IMR-90 (cell line): ENCODE measurements at regions not wholly inside any gene's neighbourhood (a gene's known extent, or its start where the extent isn't known, plus 50 kb on each side); places are given as distances from the start of the nearest gene placed in this dataset.

ENCODE experiments used
- ATAC-seq: fragments of 200-7000 bp; cut with Tn5 transposase; 2 replicates; pipeline ENCODE4 v1.9.1; 2020; ENCODE audit warnings: low read depth, mild to moderate bottlenecking, moderate library complexity
- BruUV-seq: library from RNA; stranded (reverse); fragments of 400-500 nt; replicated peaks from 2 replicates; lab custom pipeline; 2021; lab: Mats Ljungman, UMichigan
- CTCF ChIA-PET: fragments of 300-600 bp; formaldehyde crosslinking; extraction: SDS; loops from one replicate; lab custom pipeline; 2021; ENCODE audit warnings: antibody characterized with exemption; lab: Yijun Ruan, JAX
- POLR2A ChIA-PET: fragments of 300-600 bp; sonication (Branson Sonifier 250); formaldehyde crosslinking; loops from one replicate; lab custom pipeline; 2022; ENCODE audit warnings: antibody characterized with exemption; ENCODE audit not compliant: unreplicated experiment; lab: Charles Lee
- DNase-seq: peaks from one replicate; pipeline ENCODE4 v3.0.0; 2013
- H2AFZ ChIP-seq: replicated peaks from 2 replicates; pipeline ENCODE3; 2013; ENCODE audit warnings: low read length, mild to moderate bottlenecking; ENCODE audit not compliant: poor library complexity
- H2AK5ac ChIP-seq: 2 replicates; pipeline ENCODE4 v1.6.1; 2013; ENCODE audit warnings: low read depth, low read length, inconsistent platforms
- H2AK9ac ChIP-seq: replicated peaks from 2 replicates; pipeline ENCODE3; 2013; ENCODE audit warnings: mild to moderate bottlenecking, low read depth, low read length, moderate library complexity; ENCODE audit not compliant: poor library complexity
- H2BK120ac ChIP-seq: 2 replicates; pipeline ENCODE4 v1.6.1; 2013; ENCODE audit warnings: low read depth, low read length, inconsistent platforms
- H2BK15ac ChIP-seq: 3 replicates; pipeline ENCODE4 v1.6.1; 2013; ENCODE audit warnings: low read depth, low read length, inconsistent platforms
- H2BK20ac ChIP-seq: 2 replicates; pipeline ENCODE4 v1.6.1; 2013; ENCODE audit warnings: low read depth, mild to moderate bottlenecking, inconsistent platforms, low read length, moderate library complexity
- H2BK5ac ChIP-seq: 2 replicates; pipeline ENCODE4 v1.6.1; 2013; ENCODE audit warnings: mild to moderate bottlenecking, low read depth, low read length, inconsistent platforms; ENCODE audit not compliant: poor library complexity, severe bottlenecking
- H3K14ac ChIP-seq: replicated peaks from 2 replicates; pipeline ENCODE4 v1.6.1; 2013; ENCODE audit warnings: low read depth, low read length, inconsistent platforms
- H3K18ac ChIP-seq: 2 replicates; pipeline ENCODE4 v1.6.1; 2013; ENCODE audit warnings: low read depth, low read length, control low read depth
- H3K23ac ChIP-seq: 2 replicates; pipeline ENCODE4 v1.6.1; 2013; ENCODE audit warnings: low read depth, low read length, inconsistent platforms
- H3K27ac ChIP-seq: 2 replicates; pipeline ENCODE4 v1.5.1; 2013; ENCODE audit warnings: mild to moderate bottlenecking, control low read depth, low read length; ENCODE audit not compliant: insufficient read depth
- H3K27me3 ChIP-seq: 2 replicates; pipeline ENCODE4 v1.6.1; 2013; ENCODE audit warnings: low read length; ENCODE audit not compliant: control insufficient read depth, insufficient read depth
- H3K36me3 ChIP-seq: 2 replicates; pipeline ENCODE4 v1.6.1; 2013; ENCODE audit warnings: low read length, mixed read lengths; ENCODE audit not compliant: control insufficient read depth, insufficient read depth
- H3K4ac ChIP-seq: 2 replicates; pipeline ENCODE4 v1.6.1; 2013; ENCODE audit warnings: low read depth, low read length, inconsistent platforms
- H3K4me1 ChIP-seq: 2 replicates; pipeline ENCODE4 v1.6.1; 2013; ENCODE audit warnings: low read length, mixed read lengths; ENCODE audit not compliant: control insufficient read depth, insufficient read depth
- H3K4me2 ChIP-seq: 2 replicates; pipeline ENCODE4 v1.6.1; 2013; ENCODE audit warnings: low read depth, mild to moderate bottlenecking, control low read depth, low read length, moderate library complexity
- H3K4me3 ChIP-seq: 2 replicates; pipeline ENCODE4 v1.5.1; 2013; ENCODE audit warnings: low read depth, mild to moderate bottlenecking, control low read depth, low read length, moderate library complexity; ENCODE audit not compliant: insufficient read depth
- H3K56ac ChIP-seq: 2 replicates; pipeline ENCODE4 v1.6.1; 2013; ENCODE audit warnings: low read length, inconsistent platforms; ENCODE audit not compliant: insufficient read depth; ENCODE audit errors: extremely low read depth
- H3K79me1 ChIP-seq, 2 experiments: 2 replicates each; pipeline ENCODE4 v1.6.1; 2013; ENCODE audit warnings: low read length in 2 of 2, inconsistent platforms in 1 of 2, low read depth in 1 of 2
- H3K9ac ChIP-seq: 2 replicates; pipeline ENCODE4 v1.6.1; 2013; ENCODE audit warnings: low read depth, low read length, control low read depth
- H3K9me1 ChIP-seq: 2 replicates; pipeline ENCODE4 v1.6.1; 2013; ENCODE audit warnings: low read length, inconsistent platforms; ENCODE audit not compliant: insufficient read depth
- H3K9me3 ChIP-seq: 2 replicates; pipeline ENCODE4 v1.6.1; 2013; ENCODE audit warnings: low read length; ENCODE audit not compliant: control insufficient read depth, insufficient read depth
- H4K20me1 ChIP-seq: 2 replicates; pipeline ENCODE4 v1.6.1; 2013; ENCODE audit warnings: low read length, inconsistent platforms; ENCODE audit not compliant: insufficient read depth
- H4K5ac ChIP-seq: 2 replicates; pipeline ENCODE4 v1.6.1; 2013; ENCODE audit warnings: mild to moderate bottlenecking, low read depth, low read length, control low read depth
- H4K8ac ChIP-seq, 2 experiments: 2 replicates each; pipeline ENCODE4 v1.6.1; 2013; ENCODE audit warnings: low read depth in 2 of 2, low read length in 2 of 2, control low read depth in 1 of 2, inconsistent platforms in 1 of 2
- H4K91ac ChIP-seq: 2 replicates; pipeline ENCODE4 v1.6.1; 2013; ENCODE audit warnings: low read depth, low read length, inconsistent platforms; ENCODE audit not compliant: insufficient read depth
- BHLHE40 ChIP-seq: fragments of 150-350 bp; IDR thresholded peaks from 2 replicates; pipeline ENCODE4 v1.6.1; 2016; ENCODE audit warnings: mild to moderate bottlenecking, low read depth, low read length
- CTCF ChIP-seq: conservative IDR thresholded peaks from 2 replicates; pipeline ENCODE4 v1.5.1; 2012; ENCODE audit warnings: mild to moderate bottlenecking, low read depth, low read length, improper control_type of control experiment
- MXI1 ChIP-seq: IDR thresholded peaks from 2 replicates; pipeline ENCODE4 v1.6.1; 2012; ENCODE audit warnings: low read depth, mild to moderate bottlenecking, low read length, moderate library complexity, borderline replicate concordance
- NFE2L2 ChIP-seq: fragments of 150-350 bp; IDR thresholded peaks from 2 replicates; pipeline ENCODE4 v1.6.1; 2016; ENCODE audit warnings: low read depth, mild to moderate bottlenecking, low read length
- RAD21 ChIP-seq: IDR thresholded peaks from 2 replicates; pipeline ENCODE4 v1.6.1; 2012; ENCODE audit warnings: low read length, improper control_type of control experiment
- RFX5 ChIP-seq: IDR thresholded peaks from 2 replicates; pipeline ENCODE4 v1.8.0; 2012; ENCODE audit warnings: low read depth, mild to moderate bottlenecking, low read length, moderate library complexity
- SMC3 ChIP-seq: fragments of 150-350 bp; IDR thresholded peaks from 2 replicates; pipeline ENCODE4 v1.6.1; 2016; ENCODE audit warnings: low read depth, mild to moderate bottlenecking, antibody characterized with exemption, low read length, moderate library complexity
- WGBS, 2 experiments: methylation state at CpG; one replicate each; pipeline versions ENCODE4 v1.1.5 to v1.1.7; 2013; ENCODE audit warnings: missing lambda C conversion rate in 2 of 2; ENCODE audit not compliant: insufficient read length in 1 of 2; ENCODE audit errors: extremely low coverage in 2 of 2; 5-methylcytosine and 5-hydroxymethylcytosine counted together
- dilution Hi-C: fragments of 300-500 bp; cut with HindIII; formaldehyde crosslinking; loops from one replicate; pipeline ENCODE4 v1.14.3; 2018; ENCODE audit warnings: low sequenced_read_pairs; ENCODE audit not compliant: unreplicated experiment
- in situ Hi-C: fragments of 300-500 bp; cut with MboI; formaldehyde crosslinking; loops from 3 replicates; pipeline ENCODE4 v1.14.3; 2019; ENCODE audit warnings: low sequenced_read_pairs, inconsistent platforms, mixed read lengths
- intact Hi-C: fragments of 100-400 bp; cut with micrococcal nuclease; formaldehyde crosslinking; loops from 2 replicates; pipeline ENCODE4 v1.10.0; 2022
- TF ChIP-seq, protein P1 (sequence below): fragments of 150-350 bp; IDR thresholded peaks from 2 replicates; pipeline ENCODE4 v1.6.1; 2017; ENCODE audit warnings: mild to moderate bottlenecking, antibody characterized with exemption, low read length, low read depth
- TF ChIP-seq, protein P2 (sequence below): fragments of 150-350 bp; IDR thresholded peaks from 2 replicates; pipeline ENCODE4 v1.6.1; 2016; ENCODE audit warnings: low read depth, mild to moderate bottlenecking, low read length, moderate library complexity, borderline replicate concordance

DNA sequence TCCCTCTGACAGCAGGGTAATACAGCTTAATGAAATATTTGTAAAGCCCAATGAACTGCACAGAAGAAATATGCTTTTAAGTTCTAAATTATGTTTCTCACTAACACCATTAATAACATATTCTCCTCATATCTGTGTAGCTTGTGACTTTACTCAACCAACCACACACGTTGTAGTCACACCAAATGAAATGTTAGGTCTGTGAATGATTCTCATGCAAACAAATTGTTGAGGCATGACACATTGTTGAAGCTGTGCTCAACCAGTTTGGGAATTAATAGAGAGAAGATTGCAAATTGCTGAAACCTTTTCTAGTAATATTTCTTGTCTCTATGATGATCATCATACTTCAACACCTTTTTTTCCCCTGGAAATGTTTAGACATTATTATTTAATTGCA, 645.9 kb downstream of the PCDH7 start:
- Histone ChIP-seq H4K8ac (no peak overlapping the region), H3K9me1 (no peaks in the 10 kb centered on the region), H3K79me1 (no peaks in the 10 kb centered on the region), H2AK5ac (no peak overlapping the region), H3K27ac (no peak overlapping the region), H2BK5ac (no peak overlapping the region), H3K4me1 (no peaks in the 10 kb centered on the region), H2AFZ (no peak overlapping the region), H3K18ac (no peak overlapping the region), H3K9ac (no peak overlapping the region), H4K5ac (no peak overlapping the region), H3K14ac (no peak overlapping the region), H2BK120ac (no peak overlapping the region), H3K9me3 (no peaks in the 10 kb centered on the region), H3K56ac (no peak overlapping the region), H3K27me3 (no peaks in the 10 kb centered on the region), H4K20me1 (no peaks in the 10 kb centered on the region), H3K4me3 (no peak overlapping the region), H2AK9ac (no peak overlapping the region), H3K4me2 (no peak overlapping the region), H3K36me3 (no peaks in the 10 kb centered on the region), H2BK20ac (no peak overlapping the region), H3K4ac (no peak overlapping the region), H3K23ac (no peak overlapping the region), H2BK15ac (no peak overlapping the region), H4K91ac (no peak overlapping the region)
- BruUV-seq = no TSS peak
- peak; percentile 35; the same call in 1 of the 2 replicates for ATAC-seq
- in situ Hi-C loops (no loop called here), dilution Hi-C loops (no loop called here), intact Hi-C loops (no loop called here)
- peak; percentile 30 for DNase-seq
- ChIA-PET CTCF (no interaction called here), POLR2A (no interaction called here)
- TF ChIP-seq, protein P1, sequence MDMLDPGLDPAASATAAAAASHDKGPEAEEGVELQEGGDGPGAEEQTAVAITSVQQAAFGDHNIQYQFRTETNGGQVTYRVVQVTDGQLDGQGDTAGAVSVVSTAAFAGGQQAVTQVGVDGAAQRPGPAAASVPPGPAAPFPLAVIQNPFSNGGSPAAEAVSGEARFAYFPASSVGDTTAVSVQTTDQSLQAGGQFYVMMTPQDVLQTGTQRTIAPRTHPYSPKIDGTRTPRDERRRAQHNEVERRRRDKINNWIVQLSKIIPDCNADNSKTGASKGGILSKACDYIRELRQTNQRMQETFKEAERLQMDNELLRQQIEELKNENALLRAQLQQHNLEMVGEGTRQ = no peak
- TF ChIP-seq, protein P2, sequence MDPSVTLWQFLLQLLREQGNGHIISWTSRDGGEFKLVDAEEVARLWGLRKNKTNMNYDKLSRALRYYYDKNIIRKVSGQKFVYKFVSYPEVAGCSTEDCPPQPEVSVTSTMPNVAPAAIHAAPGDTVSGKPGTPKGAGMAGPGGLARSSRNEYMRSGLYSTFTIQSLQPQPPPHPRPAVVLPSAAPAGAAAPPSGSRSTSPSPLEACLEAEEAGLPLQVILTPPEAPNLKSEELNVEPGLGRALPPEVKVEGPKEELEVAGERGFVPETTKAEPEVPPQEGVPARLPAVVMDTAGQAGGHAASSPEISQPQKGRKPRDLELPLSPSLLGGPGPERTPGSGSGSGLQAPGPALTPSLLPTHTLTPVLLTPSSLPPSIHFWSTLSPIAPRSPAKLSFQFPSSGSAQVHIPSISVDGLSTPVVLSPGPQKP = no peak
- TF ChIP-seq RFX5 (no peak), BHLHE40 (no peak), NFE2L2 (no peak), CTCF (no peak), RAD21 (no peak), MXI1 (no peak), SMC3 (no peak)
- no CpG with 5 or more reads among the region's 1 CpG for WGBS, 2 experiments
